ENCODE measurements at regions not wholly inside any gene's neighbourhood (a gene's known extent, or its start where the extent isn't known, plus 50 kb on each side); places are given as distances from the start of the nearest gene placed in this dataset.

- TF ChIP-seq EP300 (IDR thresholded peaks at IDR 0.05) (no peak), CTCF (IDR thresholded peaks at IDR 0.05) (no peak), POLR2A (IDR thresholded peaks at IDR 0.05) (no peak)
Measured at GRCh38 chr16:77049577-77049976, 141.4 kb upstream of the MON1B start.

All from stomach (tissue), 4 donors.